IPS-18a (cell line): ENCODE measurements at regions not wholly inside any gene's neighbourhood (a gene's known extent, or its start where the extent isn't known, plus 50 kb on each side); places are given as distances from the start of the nearest gene placed in this dataset.
"Not testable (repeated sequence)": the region's sequence is repeated elsewhere in the genome, so short reads cannot be mapped to it uniquely, and the experiment has no call there.

Experiments used
- H3K27ac ChIP-seq: one replicate; pipeline ENCODE4 v1.5.1; 2013; ENCODE audit warnings: low read length
- H3K27me3 ChIP-seq: one replicate; pipeline ENCODE4 v1.6.1; 2013; ENCODE audit warnings: mild to moderate bottlenecking, low read length; ENCODE audit not compliant: control insufficient read depth, insufficient read depth
- H3K36me3 ChIP-seq: one replicate; pipeline ENCODE4 v1.6.1; 2013; ENCODE audit warnings: low read depth, low read length; ENCODE audit not compliant: control insufficient read depth
- H3K4me1 ChIP-seq: one replicate; pipeline ENCODE4 v1.6.1; 2013; ENCODE audit warnings: low read depth, low read length; ENCODE audit not compliant: control insufficient read depth
- H3K4me3 ChIP-seq: one replicate; pipeline ENCODE4 v1.5.1; 2013; ENCODE audit warnings: low read length
- H3K9ac ChIP-seq: one replicate; pipeline ENCODE4 v1.6.1; 2013; ENCODE audit warnings: mild to moderate bottlenecking, low read length, moderate library complexity
- H3K9me3 ChIP-seq: one replicate; pipeline ENCODE4 v1.6.1; 2013; ENCODE audit warnings: low read depth, low read length; ENCODE audit not compliant: control insufficient read depth

DNA sequence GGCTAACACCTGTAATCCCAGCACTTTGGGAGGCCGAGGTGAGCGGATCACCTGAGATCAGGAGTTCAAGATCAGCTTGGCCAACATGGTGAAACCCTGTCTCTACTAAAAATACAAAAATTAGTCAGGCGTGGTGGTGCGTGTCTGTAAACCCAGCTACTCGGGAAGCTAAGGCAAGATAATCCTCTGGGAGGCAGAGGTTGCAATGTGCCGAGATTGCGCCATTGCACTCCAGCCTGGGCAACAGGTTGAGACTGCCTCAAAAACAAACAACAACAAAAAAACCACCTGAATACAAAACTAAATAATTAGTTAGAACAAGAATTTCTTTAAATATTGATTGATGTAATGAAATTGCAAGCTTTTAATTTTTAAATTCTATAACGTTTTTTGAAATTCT is 139.0 kb downstream of the THBS2 start:
- H3K4me1 ChIP-seq, result peaks cover 20% of the 10 kb centered on the region
- H3K9me3 ChIP-seq, H3K36me3 ChIP-seq, H3K4me3 ChIP-seq, H3K9ac ChIP-seq, H3K27me3 ChIP-seq, H3K27ac ChIP-seq: not testable (repeated sequence)

- Histone ChIP-seq H3K27ac (no peak overlapping the region), H3K4me3 (peak overlapping the region; percentile 29), H3K36me3 (no peaks in the 10 kb centered on the region), H3K9me3 (no peaks in the 10 kb centered on the region), H3K9ac (no peak overlapping the region), H3K4me1 (peaks cover 20% of the 10 kb centered on the region), H3K27me3 (no peaks in the 10 kb centered on the region)
Measured at GRCh38 chr6:169112483-169113320, 140.9 kb downstream of the THBS2 start.

- no peak overlapping the region for H3K27ac ChIP-seq
- no peaks in the 10 kb centered on the region for H3K9me3 ChIP-seq
- no peaks in the 10 kb centered on the region for H3K36me3 ChIP-seq
- H3K4me1 ChIP-seq, result peaks cover 20% of the 10 kb centered on the region
- H3K4me3 ChIP-seq, result no peak overlapping the region
- no peak overlapping the region for H3K9ac ChIP-seq
- H3K27me3 ChIP-seq, result no peaks in the 10 kb centered on the region
Measured at GRCh38 chr6:169111203-169111602, 142.4 kb downstream of the THBS2 start.

- H3K4me3 ChIP-seq, result no peak overlapping the region
- H3K9ac ChIP-seq, result no peak overlapping the region
- no peaks in the 10 kb centered on the region for H3K36me3 ChIP-seq
- H3K27ac ChIP-seq, result no peak overlapping the region
- H3K27me3 ChIP-seq, result no peaks in the 10 kb centered on the region
- H3K4me1 ChIP-seq, result peaks cover 20% of the 10 kb centered on the region
- no peaks in the 10 kb centered on the region for H3K9me3 ChIP-seq
Measured at GRCh38 chr6:169109411-169110220, 144.0 kb downstream of the THBS2 start.

DNA sequence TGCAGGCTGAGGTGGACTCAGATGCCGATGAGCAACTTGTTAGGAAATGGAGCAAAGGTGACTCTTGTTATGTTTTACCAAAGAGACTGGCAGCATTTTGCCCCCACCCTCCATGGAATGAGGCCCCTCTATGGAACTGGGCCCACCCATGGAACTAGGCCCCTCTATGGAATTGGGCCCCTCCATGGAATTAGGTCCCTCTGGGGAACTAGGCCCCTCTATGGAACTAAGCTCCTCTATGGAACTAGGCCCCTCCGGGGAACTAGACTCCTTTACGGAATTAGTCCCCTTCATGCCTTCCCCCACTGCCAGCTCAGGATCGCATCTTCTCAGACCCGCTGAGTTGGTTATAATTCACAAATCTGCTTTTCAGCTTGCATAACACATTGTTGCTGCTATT is 144.9 kb downstream of the THBS2 start:
- H3K9me3 ChIP-seq, result no peaks in the 10 kb centered on the region
- no peak overlapping the region for H3K27ac ChIP-seq
- no peaks in the 10 kb centered on the region for H3K36me3 ChIP-seq
- no peaks in the 10 kb centered on the region for H3K27me3 ChIP-seq
- H3K4me1 ChIP-seq, result peaks cover 19% of the 10 kb centered on the region
- no peak overlapping the region for H3K9ac ChIP-seq
- no peak overlapping the region for H3K4me3 ChIP-seq

DNA sequence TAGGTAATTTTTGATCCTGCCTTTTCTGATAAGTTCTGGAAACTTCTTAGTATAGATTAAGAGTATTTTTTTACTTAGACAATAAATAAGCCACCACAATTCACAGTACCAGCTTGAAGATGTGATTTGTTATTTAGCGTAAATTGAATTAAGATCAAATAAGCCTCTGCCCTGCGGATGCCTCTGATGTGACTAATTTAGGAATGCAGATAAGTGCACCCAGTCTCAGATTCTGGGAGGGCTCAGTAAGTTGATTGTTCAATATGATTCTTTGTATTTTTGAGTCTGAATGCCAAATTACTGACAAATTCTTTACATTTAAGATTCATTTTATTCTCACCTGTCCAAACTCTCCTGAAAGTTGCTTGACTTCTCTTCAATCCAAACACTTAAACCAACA is 147.5 kb downstream of the THBS2 start:
- no peak overlapping the region for H3K27ac ChIP-seq
- no peaks in the 10 kb centered on the region for H3K9me3 ChIP-seq
- no peaks in the 10 kb centered on the region for H3K4me1 ChIP-seq
- H3K4me3 ChIP-seq, result no peak overlapping the region
- H3K9ac ChIP-seq, result no peak overlapping the region
- no peaks in the 10 kb centered on the region for H3K27me3 ChIP-seq
- no peaks in the 10 kb centered on the region for H3K36me3 ChIP-seq

- H3K36me3 ChIP-seq, result no peaks in the 10 kb centered on the region
- no peak overlapping the region for H3K4me3 ChIP-seq
- peaks cover 21% of the 10 kb centered on the region for H3K4me1 ChIP-seq
- H3K27me3 ChIP-seq, result no peaks in the 10 kb centered on the region
- no peak overlapping the region for H3K27ac ChIP-seq
- H3K9ac ChIP-seq, result no peak overlapping the region
- H3K9me3 ChIP-seq, result no peaks in the 10 kb centered on the region
Measured at GRCh38 chr6:169101981-169102380, 151.7 kb downstream of the THBS2 start.

DNA sequence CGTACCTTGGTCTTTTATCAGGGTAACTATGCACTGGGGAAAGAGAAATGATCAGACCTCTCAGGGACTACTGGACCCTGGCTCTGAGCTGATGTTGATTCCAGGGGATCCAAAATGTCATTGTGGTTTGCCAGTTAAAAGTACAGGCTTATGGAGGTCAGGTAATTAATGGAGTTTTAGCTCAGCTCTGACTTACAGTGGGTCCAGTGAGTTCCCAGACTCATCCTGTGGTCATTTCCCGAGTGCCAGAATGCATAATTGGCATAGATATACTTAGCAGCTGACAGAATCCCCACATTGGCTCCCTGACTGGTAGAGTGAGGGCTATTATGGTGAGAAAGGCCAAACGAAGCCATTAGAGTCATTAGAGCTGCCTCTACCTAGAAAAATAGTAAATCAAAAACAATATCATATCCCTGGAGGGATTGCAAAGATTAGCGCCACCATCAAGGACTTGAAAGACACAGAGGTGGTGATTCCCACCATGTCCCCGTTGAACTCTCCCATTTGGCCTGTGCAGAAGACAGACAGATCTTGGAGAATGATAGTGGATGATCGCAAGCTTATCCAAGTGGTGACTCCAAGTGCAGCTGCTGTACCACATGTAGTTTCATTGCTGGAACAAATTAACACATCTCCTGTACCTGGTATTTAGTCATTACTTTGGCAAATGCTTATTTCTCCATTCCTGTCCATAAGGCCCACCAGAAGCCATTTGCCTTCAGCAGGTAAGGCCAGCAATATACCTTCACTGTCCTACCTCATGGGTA is 152.4 kb downstream of the THBS2 start:
- peaks cover 22% of the 10 kb centered on the region for H3K4me1 ChIP-seq
- no peak overlapping the region for H3K4me3 ChIP-seq
- H3K27me3 ChIP-seq, result no peaks in the 10 kb centered on the region
- no peak overlapping the region for H3K9ac ChIP-seq
- H3K27ac ChIP-seq, result no peak overlapping the region
- no peaks in the 10 kb centered on the region for H3K36me3 ChIP-seq
- H3K9me3 ChIP-seq, result no peaks in the 10 kb centered on the region

DNA sequence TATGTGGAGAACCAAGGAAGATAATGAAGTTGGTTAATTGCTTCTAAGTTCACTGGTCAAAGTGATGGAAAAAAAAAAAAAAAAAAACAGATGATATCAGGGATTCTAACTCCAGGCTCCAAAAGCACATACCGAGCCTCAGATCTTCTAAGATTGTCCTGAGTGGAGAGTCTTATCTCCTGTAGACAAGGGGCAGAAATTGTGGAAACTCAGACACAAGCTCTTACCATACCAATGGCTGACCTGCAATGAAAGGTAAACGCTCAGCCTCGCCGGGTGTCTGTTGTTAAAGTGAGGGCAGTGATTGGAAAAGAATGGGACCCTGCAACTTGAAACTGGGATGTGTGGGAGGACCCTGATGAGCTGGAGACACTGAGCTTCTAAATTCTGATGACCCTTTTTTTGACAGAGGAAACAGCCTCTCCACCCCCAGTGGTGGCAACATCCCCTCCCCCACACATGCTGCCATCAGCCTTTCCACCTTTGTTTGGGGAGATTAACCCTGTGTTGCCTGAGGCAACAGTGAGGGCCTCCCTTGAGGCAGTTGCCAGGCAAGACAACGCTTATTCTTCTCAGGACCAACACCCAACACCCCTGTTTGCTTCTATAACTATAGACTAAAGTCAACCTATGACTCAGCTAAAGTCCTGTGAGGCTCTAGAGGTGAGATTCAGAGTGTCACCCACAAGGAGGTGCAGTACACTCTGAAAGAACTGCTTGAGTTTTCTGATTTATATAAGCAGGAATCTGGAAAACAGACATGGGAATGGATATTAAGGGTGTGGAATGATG is 154.0 kb downstream of the THBS2 start:
- Histone ChIP-seq H3K27me3 (no peaks in the 10 kb centered on the region), H3K9ac (no peak overlapping the region), H3K4me1 (peaks cover 22% of the 10 kb centered on the region), H3K9me3 (no peaks in the 10 kb centered on the region), H3K27ac (no peak overlapping the region), H3K4me3 (no peak overlapping the region), H3K36me3 (no peaks in the 10 kb centered on the region)

- H3K4me3 ChIP-seq, H3K9me3 ChIP-seq, H3K36me3 ChIP-seq, H3K9ac ChIP-seq, H3K27ac ChIP-seq, H3K27me3 ChIP-seq: not testable (repeated sequence)
- H3K4me1 ChIP-seq, result peaks cover 22% of the 10 kb centered on the region
Measured at GRCh38 chr6:169098651-169099050, 155.0 kb downstream of the THBS2 start.

DNA sequence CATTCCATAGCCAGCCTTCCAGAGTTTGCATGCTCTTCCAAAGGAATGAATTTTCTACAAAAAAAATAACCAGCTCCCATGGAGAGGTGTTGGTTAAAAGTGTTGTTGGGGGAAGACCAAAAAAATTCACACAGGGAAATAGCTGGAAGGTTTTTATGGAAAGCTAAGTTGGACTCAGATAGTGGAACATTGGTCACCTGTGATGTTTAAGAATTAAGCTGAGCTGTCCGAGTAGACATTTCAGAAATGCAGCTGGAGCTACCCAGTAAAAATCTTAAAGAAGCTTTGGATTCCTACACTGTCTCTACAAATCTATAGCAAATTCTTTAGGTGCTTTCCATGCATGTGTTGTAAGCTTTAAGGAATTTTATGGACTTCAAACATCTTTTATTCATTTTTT is 155.5 kb downstream of the THBS2 start:
- Histone ChIP-seq H3K36me3 (no peaks in the 10 kb centered on the region), H3K4me3 (no peak overlapping the region), H3K27ac (no peak overlapping the region), H3K27me3 (no peaks in the 10 kb centered on the region), H3K9me3 (no peaks in the 10 kb centered on the region), H3K9ac (no peak overlapping the region), H3K4me1 (peaks cover 22% of the 10 kb centered on the region)
